22Rv1 (cell line): ENCODE measurements at regions not wholly inside any gene's neighbourhood (a gene's known extent, or its start where the extent isn't known, plus 50 kb on each side); places are given as distances from the start of the nearest gene placed in this dataset.
"Not testable (repeated sequence)": the region's sequence is repeated elsewhere in the genome, so short reads cannot be mapped to it uniquely, and the experiment has no call there.

Experiments
- H3K27ac ChIP-seq: fragments of 450-650 bp; 2 replicates; pipeline ENCODE4 v1.5.1; 2017
- CTCF ChIP-seq: fragments of 450-650 bp; IDR thresholded peaks from 2 replicates; pipeline ENCODE4 v1.5.1; 2017; ENCODE audit warnings: mild to moderate bottlenecking
- ZFX ChIP-seq: fragments of 450-650 bp; IDR thresholded peaks from 2 replicates; pipeline ENCODE4 v1.6.1; 2017; ENCODE audit warnings: antibody characterized with exemption, borderline replicate concordance

GRCh38 chr7:81232084-81232799, 313.4 kb upstream of the SEMA3C start:
- TF ChIP-seq ZFX (no peak), CTCF (no peak)
- H3K27ac ChIP-seq, result no peak overlapping the region

GRCh38 chr7:81231301-81231838, 312.5 kb upstream of the SEMA3C start:
- TF ChIP-seq CTCF, result no peak
- no peak for TF ChIP-seq ZFX

GRCh38 chr7:81226234-81226633, 307.4 kb upstream of the SEMA3C start:
- TF ChIP-seq CTCF (no peak), ZFX (no peak)
- no peak overlapping the region for H3K27ac ChIP-seq

More at GRCh38 chr7:81231301-81231838, 312.5 kb upstream of the SEMA3C start:
- no peak overlapping the region for H3K27ac ChIP-seq

GRCh38 chr7:81222692-81223091, 303.8 kb upstream of the SEMA3C start:
- H3K27ac ChIP-seq, result not testable (repeated sequence)

- TF ChIP-seq ZFX (no peak), CTCF (no peak)
- no peak overlapping the region for H3K27ac ChIP-seq
Measured at GRCh38 chr7:81221527-81222217, 302.8 kb upstream of the SEMA3C start.

GRCh38 chr7:81218480-81219106, 299.7 kb upstream of the SEMA3C start:
- TF ChIP-seq CTCF (no peak), ZFX (no peak)

GRCh38 chr7:81213394-81213793, 294.5 kb upstream of the SEMA3C start:
- H3K27ac ChIP-seq, result no peak overlapping the region
- no peak for TF ChIP-seq ZFX

More at GRCh38 chr7:81218480-81219106, 299.7 kb upstream of the SEMA3C start:
- H3K27ac ChIP-seq, result no peak overlapping the region

- H3K27ac ChIP-seq, result no peak overlapping the region
- no peak for TF ChIP-seq CTCF
- TF ChIP-seq ZFX, result no peak
Measured at GRCh38 chr7:81211934-81212320, 293.1 kb upstream of the SEMA3C start.
